Kidney glomerular epithelial cell (primary cell): ENCODE measurements at regions not wholly inside any gene's neighbourhood (a gene's known extent, or its start where the extent isn't known, plus 50 kb on each side); places are given as distances from the start of the nearest gene placed in this dataset.

ENCODE experiments used
- DNase-seq: peaks from one replicate; lab custom pipeline; 2025; lab: John Stamatoyannopoulos, UW

DNA sequence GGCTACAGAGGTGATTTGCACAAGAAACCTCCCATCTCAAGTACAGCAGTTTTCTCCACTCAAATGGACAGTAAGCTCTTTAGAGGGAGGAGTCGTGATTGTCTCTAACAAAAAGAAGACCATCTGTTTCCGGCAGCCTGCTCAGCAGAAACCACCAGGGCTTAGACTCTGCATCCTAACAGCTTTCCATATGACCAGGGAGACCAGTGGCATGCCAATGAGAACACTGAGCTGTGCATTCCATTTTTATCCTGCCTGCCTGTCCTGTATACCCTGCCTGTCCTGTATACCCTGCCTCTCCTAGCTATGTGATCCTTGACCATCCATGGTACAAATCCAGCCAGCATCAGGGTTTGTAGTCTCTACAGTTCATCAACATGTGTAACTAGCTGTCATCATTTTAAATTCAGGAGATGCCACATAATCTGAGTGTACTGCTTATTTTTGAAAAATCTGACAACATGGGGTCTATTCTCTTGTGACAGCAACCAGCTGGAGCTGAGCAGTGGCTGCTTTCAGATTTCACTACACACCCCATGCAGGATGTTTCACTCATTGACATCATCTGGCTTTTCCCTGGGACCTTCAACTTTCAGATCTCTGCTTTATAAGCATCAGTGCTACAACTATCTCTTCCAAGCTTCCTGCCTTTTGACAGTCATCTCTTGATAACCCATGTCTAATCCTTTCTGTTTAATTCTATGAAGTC is 50.5 kb upstream of the POU2AF2 start:
- no peak for DNase-seq

DNA sequence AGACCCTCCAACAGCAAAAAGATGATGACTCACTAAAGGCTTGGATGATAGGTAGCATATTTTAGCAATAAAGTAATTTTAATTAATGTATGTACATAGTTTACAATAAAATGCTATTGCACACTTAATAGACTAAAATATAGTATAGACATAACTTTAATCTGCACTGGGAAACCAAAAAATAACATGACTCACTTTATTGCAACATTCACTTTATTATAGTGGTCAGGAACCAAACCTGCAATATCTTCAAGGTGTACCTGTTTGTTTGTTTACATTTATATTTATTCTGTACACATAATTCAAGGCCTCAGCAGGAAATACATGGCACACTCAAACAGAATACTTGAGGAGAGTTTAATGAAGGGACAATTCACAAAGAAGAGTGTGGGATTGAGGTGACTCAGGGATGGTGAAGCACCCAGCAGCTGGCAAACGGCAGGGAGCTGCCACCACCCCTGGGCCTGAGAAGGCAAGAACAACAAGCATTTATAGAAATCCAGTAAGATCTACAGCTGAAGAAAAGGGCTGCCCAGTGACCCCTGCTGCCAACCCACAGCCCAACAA is 51.5 kb upstream of the POU2AF2 start:
- DNase-seq = no peak

DNA sequence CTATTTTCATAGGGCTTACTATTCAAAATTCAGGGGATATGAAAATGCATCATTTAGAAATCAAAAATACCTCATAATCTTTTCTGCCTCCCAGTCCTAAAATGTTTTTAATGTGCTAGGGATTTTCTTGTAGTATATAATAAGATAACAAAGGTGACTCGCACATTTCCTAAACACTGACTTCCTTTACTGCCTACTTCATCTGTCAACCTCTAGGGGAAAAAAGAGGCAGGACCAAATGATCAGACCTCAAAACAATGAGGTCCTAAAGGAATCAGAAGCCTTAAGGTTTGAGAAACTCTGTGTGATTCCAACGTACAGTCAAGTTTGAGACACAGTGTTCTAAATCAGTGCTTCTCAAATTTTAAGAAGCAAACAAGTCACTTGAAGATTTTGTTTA is 56.1 kb upstream of the POU2AF2 start:
- DNase-seq = no peak

DNA sequence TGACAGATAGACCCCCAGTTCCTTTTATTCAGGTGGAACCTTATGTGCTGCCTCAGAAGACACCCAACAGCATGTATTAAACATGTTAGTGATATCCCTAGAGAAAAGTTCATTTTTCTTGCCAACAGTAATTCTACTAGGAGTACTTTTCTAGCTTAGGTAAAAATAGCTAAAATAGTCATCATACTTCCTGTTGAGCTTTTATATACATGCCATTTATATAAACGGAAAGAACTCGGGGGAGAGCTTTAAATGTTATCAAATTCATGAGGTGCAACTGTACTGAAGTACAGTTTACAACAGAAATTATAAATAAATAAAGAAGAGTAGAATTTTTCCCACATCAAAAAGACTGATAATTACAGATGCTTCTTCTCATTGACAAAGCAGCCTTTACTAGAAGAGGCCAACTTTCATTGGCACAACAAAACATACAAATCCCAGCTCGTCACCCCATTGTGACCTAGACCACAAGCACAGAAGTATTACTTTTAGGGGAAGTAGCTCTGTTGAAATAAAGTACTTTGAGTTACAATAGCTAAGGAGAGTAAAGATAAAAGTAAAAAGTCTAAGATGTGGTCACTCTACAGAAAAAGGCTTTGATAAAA is 59.1 kb upstream of the POU2AF2 start:
- no peak for DNase-seq

DNA sequence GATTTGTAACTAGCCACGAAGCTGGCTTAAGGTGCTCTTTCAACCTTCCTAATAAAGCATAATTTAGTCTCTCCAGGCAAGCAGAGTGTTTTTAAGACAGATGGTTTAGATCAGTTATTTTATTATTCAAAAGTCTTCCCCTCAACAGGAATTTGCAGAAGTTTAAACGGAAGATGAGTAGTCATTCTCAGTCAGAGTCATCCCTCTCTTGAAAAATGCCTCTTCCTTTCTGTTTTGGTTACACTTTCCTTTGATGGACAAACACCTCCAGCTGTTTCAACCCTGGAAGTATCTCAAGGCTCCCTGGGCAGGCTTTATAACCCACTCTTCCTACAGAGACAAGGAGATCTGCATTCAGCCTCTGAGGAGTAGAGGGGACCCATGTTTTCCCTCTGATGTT is 60.3 kb upstream of the POU2AF2 start:
- DNase-seq = no peak

DNA sequence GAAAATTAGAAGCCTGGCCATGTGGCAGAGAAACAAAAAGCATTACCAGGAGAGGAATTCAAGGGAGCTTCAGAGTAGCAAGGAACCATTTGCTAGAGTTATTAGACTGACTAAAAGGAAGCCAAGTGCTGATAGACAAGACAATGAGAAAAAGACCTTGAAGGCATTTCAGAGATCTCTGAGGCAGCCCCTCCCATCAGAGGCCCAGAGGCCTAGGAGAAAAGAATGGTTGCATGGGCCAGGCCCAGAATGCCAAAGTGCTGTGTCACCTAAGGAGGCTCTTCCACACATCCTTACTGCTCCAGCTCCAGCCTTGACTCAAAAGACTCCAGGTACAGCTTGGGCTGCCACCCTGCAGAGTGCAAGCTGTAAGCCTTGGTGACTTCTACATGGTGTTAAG is 61.8 kb upstream of the POU2AF2 start:
- no peak for DNase-seq

DNA sequence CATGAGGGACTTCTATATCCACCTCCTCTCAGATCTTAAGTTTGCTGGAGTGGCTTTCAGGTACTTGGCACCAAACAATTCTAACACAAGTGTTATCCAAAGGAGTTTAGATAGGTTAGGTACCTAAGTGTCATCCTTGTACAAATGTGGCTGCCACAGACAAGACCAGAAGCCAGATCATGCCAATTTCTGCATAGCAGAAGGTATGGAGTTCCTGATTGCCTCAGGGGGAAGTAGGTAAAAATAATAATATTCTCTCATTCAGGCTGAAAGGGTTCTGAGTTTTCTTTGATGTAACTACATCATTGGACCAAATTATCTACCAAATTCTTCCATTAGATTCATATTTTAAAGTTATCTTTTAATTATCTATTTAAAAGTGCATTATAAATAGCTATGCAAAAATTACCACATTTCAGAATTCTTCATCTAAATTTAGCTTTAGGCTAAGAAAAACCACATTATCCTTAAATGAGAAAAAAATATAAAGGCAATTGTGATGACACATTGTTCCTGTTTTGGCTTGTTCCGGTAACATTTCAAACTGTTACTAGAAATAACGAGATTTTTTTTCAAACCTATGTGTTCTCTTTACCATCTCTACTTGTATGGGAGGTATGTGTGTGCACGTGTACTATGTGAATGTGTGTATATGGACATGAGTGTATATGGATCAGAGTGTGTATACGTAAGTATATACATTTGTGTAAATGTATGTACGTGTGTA is 66.2 kb upstream of the POU2AF2 start:
- DNase-seq = no peak

DNA sequence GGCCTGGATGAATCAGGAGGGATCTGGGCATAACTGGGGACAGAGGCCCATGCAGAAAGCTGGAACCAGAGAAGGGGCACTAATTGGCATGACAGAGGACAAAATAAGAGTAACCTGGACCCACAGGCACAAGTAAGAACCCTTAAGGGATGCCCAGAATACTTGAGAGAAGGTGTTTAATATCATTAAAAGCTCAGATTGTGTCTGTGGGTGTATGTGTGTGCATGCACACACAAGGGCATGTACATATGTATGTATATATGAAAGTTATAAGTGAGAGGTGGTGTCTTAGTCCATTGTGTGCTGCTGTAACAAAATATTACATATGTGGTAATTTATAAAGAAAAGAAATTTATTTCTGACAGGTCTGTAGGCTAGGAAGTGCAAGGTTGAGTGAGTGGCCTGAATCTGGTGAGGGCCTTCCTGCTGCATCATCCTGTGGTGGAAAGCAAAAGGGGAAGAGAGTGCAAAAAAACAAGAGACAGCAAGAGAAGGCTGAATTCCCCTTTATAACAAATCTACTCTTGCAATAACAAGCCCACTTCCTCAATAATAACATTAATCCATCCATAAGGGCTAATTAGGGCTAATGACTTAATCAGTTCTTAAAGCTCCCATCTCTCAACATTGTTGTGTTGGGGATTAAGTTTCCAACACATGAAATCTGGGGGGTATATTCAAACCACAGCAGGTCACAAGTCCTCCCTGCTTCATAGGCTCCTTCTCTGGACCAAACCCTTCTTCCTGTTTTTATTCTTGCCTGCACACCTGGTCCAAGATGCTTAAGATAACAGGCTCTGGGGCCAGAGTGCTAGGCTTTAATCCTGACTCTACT is 68.3 kb upstream of the POU2AF2 start:
- DNase-seq = no peak

DNA sequence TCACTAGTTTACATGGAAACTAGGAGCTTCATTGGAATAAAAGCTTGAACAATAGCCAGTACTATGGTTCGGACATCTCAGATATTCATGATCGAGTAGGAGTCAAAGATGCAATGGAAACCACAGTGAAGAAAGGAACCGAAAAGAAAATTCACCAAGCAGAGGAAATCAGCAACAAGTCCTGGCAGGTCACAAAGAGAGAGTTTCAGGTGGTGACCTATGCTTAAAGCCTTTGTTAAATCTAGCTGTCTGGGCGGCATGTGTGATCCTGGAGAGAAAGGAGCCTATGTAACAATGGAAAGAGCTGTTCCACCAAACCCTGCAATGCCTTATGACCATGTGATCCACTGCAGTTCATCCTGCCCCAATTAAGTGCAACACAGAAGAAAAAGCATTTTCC is 68.9 kb upstream of the POU2AF2 start:
- no peak for DNase-seq

DNA sequence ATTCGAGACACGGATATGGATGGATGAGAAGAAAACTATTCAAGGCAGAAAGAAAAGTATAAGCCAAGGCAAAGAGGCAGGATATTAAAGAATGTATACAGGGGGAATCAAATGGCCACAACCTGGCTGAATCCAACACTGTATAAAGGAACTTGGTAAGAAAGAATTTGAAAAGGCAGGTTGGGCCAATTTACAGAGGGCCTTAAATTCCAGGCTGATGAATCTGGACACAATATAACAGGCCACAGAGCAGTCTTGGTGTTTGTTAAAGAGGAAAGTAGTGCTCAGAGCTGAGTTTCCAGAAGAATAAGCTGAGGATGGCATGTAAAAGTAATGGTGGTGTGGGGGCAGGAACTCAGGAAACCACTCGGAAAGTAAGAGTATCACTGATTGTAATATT is 72.3 kb upstream of the POU2AF2 start:
- DNase-seq = no peak

DNA sequence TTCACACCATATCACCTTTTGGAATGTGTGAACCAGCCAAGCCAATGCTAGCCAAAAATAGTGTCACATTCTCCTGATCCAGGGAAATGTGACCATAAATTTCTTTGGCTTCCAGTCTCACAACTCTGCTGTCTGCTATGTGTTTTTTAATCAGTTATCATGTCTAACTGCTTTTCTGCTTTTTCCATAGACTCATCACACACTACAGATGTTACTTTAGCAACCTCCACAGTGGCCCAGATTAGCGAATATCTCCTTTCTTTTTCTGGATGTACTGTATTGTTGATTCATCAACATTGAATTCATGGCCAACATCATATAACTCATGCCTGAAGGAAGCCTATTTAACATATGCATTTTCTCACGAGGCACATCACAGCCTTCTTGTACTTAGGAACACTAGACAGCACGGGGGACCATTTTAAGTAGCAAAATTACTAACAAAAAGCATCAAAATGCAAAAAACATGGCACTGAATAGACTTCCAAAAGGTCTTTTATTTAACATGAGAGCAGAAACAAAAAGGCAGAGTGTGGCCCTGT is 73.1 kb upstream of the POU2AF2 start:
- no peak for DNase-seq

DNA sequence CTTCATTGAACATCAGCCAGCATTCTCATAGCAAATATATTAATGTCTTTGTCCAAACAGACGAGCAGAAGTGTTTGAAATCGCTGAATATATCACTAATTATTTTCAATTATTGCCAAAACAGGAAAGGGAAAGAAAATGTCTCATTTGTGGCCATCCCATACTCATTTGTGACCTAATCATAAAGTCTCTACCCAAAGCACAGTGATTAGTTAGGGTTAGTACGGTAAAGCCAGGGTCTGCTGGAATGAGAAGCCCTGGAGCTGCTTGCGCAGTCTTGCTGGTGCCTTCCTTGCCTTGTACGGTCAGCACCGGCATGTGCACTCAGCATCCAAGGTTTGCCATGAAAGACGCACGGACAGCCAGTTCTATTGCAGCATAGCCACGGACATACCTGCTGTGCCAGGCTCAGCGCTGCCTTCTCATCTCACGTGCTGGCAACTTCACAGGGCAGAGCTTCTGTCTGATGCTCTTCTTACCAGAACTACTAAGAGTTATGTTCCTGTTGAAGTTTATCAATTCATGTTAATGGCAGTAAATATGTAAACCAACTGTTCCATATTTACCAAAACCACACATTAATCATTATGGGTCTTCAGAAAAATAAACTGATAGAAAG is 74.7 kb upstream of the POU2AF2 start:
- no peak for DNase-seq

DNA sequence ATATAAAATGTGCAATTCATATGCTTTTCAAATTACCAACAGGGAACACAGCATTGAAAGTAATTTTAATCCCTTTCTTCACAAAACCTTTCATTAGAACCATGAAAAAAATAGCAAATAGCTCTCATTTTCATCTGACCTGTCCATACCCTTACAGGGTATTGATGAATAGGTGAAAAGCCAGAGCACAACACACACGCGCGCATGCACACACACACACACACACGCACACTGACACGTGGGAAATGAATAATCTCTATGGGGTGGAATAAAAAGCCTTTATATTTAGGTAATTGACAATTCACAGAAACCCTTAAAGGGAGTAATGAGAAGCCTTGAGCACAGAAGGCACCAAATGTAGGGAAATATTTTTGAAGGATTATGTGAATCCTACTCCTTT is 76.2 kb upstream of the POU2AF2 start:
- DNase-seq = no peak

DNA sequence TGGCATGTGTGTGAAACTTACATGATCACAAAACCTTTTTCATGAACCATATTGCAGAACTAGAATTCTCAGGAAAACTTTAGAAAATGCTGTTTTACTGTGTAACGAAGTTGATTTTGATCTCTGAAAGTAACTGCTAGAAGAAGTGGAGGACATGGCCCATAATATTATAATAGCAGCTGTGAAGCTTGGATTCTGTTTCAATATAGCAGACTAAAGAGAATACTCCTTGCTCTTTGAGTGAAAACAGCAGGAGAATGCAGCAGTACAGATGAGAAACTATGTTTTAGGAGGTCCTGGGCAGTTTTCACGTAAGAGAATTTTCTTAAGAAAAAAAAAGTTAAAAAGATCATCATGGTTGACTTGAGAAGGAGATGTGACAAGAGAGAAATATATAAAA is 76.7 kb upstream of the POU2AF2 start:
- DNase-seq = no peak

DNA sequence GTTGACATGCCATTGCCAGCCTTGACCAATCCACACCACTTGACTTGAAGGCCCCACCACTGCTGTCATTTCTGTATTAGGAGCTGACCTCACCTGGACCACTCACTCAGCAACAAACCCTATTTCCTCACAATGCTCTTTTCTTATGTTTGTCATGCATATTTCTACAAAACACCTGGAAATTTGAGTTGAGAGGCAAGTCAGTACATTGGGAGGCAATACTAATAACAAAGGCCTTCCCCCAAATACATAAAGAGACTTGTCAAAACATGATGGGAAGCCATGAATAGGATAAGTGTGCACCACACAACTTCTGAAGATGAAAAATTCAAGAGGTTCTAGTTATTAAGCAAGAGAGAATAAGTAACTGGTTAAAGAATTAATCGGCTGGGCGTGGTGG is 77.9 kb upstream of the POU2AF2 start:
- DNase-seq = no peak

DNA sequence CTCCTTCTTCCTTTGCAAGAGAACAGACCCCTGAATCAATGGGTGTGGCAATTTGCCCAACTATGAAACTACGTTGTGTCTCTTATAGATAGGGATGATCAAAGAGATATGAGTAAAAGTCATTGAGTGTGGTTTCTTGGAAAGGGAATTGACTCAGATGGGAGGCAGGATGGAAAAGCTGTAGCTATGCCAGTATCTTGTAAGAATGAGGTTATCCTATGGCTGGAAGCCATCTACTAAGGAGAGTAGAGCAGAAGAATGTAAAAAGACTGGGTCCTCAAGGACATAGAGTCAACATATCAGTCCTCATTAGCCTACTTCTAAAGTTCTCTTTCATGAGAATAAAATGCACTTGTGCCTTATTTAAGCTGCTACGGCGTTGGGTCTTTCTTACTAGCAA is 78.9 kb upstream of the POU2AF2 start:
- no peak for DNase-seq

DNA sequence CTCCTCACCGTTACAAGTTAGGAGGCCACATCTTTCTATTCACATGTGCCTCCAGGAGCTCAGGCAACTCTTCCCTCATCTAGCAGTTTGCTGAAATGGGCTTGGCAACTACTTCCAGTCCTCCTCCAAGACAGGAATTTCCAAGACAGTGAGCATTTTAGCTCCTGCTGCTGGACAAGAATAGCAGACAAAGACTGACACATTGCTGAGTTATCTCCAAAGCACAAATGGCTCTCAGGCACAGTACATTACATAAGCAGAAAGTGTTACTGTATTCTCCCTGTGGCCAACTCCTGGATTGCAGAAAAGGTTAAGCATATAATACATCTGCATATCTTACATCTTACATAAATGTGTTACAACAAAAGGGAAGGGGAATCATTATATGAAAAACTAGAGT is 83.2 kb upstream of the POU2AF2 start:
- no peak for DNase-seq

DNA sequence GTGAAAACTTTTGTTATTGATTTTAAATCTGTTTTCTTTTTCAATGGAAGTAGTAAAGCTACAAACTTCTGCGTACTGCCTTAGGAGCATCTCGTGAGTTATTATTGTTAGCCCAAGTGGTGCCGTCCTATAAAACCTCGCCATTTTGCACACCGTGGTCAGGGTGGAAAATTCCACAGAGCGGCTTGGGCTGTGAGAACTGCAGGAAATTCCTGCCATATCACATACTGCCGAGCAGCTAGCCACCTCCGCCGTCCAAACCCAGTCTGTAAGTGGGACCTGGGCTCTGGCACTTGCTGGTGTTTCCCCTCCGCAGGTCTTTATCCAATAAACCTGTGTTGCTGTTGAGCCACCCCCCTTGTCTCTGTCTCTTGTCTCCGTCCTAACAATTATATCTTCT is 88.0 kb upstream of the POU2AF2 start:
- DNase-seq = no peak

DNA sequence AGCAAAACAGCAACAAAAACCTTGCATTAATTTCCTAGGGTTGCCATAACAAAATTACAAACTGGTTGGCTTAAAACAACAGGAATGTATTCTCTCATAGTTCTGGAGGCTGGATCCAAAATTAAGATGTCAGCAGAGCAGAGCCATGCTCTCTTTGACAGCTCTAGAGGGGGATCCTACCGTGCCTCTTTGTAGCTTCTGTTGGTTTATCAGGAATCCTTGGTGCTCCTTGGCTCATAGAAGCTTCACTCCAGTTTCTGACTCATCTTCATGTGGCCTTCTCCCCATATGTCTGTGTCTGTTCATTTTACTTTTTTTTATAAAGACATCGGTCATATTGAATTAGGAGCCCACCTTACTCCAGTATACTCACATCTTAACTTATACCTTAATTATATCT is 90.5 kb upstream of the POU2AF2 start:
- no peak for DNase-seq

DNA sequence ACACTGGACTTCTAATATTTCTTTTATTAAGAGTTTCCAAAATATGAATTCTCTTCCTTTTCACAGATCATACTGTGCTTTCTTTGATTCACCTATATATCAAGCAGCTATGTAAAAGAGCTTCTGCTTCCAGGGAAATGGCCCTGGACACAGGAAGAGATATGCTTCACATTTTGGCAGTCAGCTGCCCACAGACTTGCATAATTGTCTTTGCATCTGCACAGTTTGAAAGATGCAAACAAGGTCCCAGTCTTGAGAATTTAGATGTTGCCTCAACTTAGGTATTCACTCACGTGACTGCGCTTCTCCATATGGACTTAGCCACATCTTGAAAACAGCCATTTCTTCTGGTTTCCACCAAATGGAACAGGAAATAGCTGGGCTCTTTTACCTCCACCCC is 92.3 kb upstream of the POU2AF2 start:
- DNase-seq = no peak

DNA sequence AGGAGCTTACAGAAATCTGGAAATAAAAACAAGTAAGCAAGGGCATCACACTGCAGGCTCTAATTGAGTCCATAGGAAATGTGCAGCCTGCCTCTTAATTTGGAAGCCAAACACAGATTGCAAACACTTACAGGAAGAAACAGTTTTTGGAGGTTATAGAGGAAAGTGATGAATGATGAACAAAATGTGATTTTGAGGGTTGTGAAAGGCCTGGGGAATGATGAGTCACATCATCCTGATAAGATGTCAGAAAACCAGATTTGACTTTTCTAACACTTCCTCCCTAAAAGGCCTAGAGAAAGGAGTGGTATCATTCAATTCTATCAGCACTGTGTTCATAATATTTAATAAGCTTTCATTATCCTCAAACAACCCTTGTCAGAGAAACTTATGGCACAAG is 96.6 kb upstream of the POU2AF2 start:
- no peak for DNase-seq

DNA sequence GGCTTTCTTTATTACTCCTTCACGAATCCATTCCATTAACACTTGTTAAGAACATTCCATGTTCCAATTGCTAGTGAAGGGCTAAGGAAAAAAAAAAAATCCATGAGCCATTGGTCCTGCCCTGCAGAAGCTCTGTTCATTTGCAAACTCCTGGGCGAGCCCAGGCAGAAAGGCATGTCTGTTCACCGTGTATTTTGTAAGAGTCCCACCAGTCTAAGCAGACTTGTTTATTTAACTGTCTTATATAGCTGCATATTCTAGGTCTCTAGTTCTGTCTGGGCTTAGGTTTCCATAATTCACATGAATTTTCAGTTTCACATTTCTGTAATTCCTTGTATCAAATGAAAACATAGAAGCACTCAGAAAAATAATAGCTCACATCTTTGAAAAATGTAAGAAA is 97.4 kb upstream of the POU2AF2 start:
- no peak for DNase-seq
